ENCODE measurements at regions not wholly inside any gene's neighbourhood (a gene's known extent, or its start where the extent isn't known, plus 50 kb on each side); places are given as distances from the start of the nearest gene placed in this dataset.

DNA sequence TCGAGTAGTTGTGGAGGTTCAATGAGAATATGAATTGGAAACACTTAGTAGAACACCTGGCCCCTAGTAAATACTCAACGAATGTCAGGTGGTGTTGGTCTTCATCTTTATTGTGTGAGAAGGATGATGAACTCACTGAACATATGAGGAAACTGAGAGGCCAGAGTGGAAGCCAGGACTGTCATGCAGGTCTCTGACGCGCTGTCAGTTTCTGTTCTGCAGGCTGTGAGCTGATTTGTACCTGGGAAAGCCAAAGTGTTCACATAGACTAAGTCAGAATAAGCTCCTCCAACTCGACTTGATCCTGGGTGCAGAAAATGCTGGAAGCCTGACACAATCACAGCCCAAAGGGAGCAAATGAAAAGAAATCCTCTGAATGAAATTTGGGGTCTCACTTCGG lies 222.2 kb downstream of the LY86 start:
- no peak overlapping the region for H3K27ac ChIP-seq (ENCODE audit: low read depth, low read length, poor library complexity, severe bottlenecking)

DNA sequence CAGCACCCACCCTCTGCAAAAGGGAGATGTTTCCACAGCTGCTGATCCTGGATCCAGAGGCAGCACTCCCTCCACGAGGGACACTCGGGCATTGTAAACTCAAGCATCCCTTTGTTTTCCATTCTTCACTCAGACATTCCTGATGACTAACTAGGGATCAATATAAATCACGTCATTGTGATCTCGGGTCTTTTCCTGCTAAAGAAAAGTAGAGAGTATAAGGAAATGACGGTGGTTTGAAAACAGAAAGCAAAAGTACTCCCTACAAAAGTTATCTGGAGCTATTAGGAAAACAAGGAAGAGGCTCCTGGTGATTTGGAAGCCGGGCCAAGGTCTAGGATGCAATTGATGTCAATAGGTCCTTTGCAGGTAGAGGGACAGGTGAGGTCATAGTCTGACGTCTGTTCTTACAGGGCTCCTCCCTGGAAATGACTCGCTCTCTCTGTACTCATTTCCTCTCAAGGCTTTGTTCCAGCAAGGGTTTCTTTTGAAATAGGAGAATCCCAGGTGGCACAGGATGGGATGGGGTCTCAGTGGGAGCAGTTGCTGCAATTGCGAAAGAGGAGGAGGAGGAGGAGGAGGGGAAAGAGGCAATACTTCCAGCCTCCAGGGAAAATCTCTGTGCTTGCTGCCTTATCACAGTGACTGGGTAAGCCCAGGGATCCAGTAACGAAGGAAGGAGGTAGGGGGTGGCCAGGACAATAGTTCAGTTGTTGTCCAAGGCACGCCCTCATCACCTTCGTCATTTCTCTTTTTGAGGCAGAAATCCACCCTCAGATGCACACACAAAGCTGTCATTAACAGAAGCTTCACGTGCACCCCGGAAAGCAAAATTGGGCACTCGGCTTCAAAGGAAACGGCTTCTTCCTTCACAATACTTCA lies 222.8 kb downstream of the LY86 start:
- no peaks in the 10 kb centered on the region for H3K27me3 ChIP-seq (ENCODE audit: insufficient read depth, low read length)
- H3K27ac ChIP-seq (ENCODE audit: low read depth, low read length, poor library complexity, severe bottlenecking) = no peak overlapping the region
- H3K9ac ChIP-seq (ENCODE audit: low read length) = no peak overlapping the region
- H3K4me1 ChIP-seq (ENCODE audit: insufficient read depth, low read length, severe bottlenecking) = no peaks in the 10 kb centered on the region
- no peaks in the 10 kb centered on the region for H3K9me2 ChIP-seq (ENCODE audit: low read depth, low read length)
- TF ChIP-seq EZH2 (IDR thresholded peaks at IDR 0.05; ENCODE audit: borderline replicate concordance, low read length) = no peak
- TF ChIP-seq, protein P1, sequence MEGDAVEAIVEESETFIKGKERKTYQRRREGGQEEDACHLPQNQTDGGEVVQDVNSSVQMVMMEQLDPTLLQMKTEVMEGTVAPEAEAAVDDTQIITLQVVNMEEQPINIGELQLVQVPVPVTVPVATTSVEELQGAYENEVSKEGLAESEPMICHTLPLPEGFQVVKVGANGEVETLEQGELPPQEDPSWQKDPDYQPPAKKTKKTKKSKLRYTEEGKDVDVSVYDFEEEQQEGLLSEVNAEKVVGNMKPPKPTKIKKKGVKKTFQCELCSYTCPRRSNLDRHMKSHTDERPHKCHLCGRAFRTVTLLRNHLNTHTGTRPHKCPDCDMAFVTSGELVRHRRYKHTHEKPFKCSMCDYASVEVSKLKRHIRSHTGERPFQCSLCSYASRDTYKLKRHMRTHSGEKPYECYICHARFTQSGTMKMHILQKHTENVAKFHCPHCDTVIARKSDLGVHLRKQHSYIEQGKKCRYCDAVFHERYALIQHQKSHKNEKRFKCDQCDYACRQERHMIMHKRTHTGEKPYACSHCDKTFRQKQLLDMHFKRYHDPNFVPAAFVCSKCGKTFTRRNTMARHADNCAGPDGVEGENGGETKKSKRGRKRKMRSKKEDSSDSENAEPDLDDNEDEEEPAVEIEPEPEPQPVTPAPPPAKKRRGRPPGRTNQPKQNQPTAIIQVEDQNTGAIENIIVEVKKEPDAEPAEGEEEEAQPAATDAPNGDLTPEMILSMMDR (IDR thresholded peaks at IDR 0.05; ENCODE audit: low read length) = no peak
- H3K9me3 ChIP-seq (ENCODE audit: low read length) = no peaks in the 10 kb centered on the region
- no peak overlapping the region for H3K4me2 ChIP-seq (ENCODE audit: low read length)
- no peaks in the 10 kb centered on the region for H4K20me1 ChIP-seq (ENCODE audit: insufficient read depth, low read length)
- no peak overlapping the region for H3K4me3 ChIP-seq (ENCODE audit: low read depth, low read length, poor library complexity, severe bottlenecking)
- H3K79me2 ChIP-seq (ENCODE audit: insufficient read depth, low read length) = no peaks in the 10 kb centered on the region
- no peaks in the 10 kb centered on the region for H3K36me3 ChIP-seq (ENCODE audit: insufficient read depth, low read length)
- no peak overlapping the region for H2AFZ ChIP-seq (ENCODE audit: low read length)
- no peaks in the 10 kb centered on the region for H3F3A ChIP-seq (ENCODE audit: insufficient read depth, low read length)

More for the DNA sequence above, 222.2 kb downstream of the LY86 start:
- no peaks in the 10 kb centered on the region for H3K9me2 ChIP-seq (ENCODE audit: low read depth, low read length)
- no peaks in the 10 kb centered on the region for H3F3A ChIP-seq (ENCODE audit: insufficient read depth, low read length)
- H3K36me3 ChIP-seq (ENCODE audit: insufficient read depth, low read length) = no peaks in the 10 kb centered on the region
- no peaks in the 10 kb centered on the region for H3K9me3 ChIP-seq (ENCODE audit: low read length)
- no peak overlapping the region for H3K4me3 ChIP-seq (ENCODE audit: low read depth, low read length, poor library complexity, severe bottlenecking)
- no peak overlapping the region for H3K9ac ChIP-seq (ENCODE audit: low read length)
- TF ChIP-seq, protein P1 (IDR thresholded peaks at IDR 0.05; ENCODE audit: low read length) = no peak
- TF ChIP-seq EZH2 (IDR thresholded peaks at IDR 0.05; ENCODE audit: borderline replicate concordance, low read length) = no peak
- H3K4me2 ChIP-seq (ENCODE audit: low read length) = no peak overlapping the region
- H3K27me3 ChIP-seq (ENCODE audit: insufficient read depth, low read length) = no peaks in the 10 kb centered on the region
- no peaks in the 10 kb centered on the region for H3K79me2 ChIP-seq (ENCODE audit: insufficient read depth, low read length)
- no peaks in the 10 kb centered on the region for H3K4me1 ChIP-seq (ENCODE audit: insufficient read depth, low read length, severe bottlenecking)
- H4K20me1 ChIP-seq (ENCODE audit: insufficient read depth, low read length) = no peaks in the 10 kb centered on the region
- H2AFZ ChIP-seq (ENCODE audit: low read length) = no peak overlapping the region

DNA sequence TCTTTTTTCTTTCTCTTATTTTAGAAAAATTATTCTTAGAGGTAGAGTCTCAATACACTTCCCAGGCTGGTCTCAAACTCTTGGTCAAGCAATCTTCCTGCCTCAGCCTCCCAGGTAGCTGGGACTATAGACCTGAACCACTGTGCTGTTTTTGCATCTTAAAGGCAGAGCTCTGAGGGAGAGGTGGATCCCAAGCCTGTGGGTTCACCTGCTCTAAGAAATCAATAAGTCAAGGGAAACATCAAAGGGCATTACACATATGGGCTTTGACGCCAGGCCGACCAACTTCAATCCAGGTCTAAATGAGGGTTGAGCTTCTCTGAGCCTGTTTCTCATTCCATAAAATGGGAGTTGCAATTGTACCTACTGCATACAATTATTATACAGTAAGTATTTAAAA lies 223.9 kb downstream of the LY86 start:
- no peaks in the 10 kb centered on the region for H3K9me3 ChIP-seq (ENCODE audit: low read length)
- no peaks in the 10 kb centered on the region for H3K9me2 ChIP-seq (ENCODE audit: low read depth, low read length)
- H3K27me3 ChIP-seq (ENCODE audit: insufficient read depth, low read length) = no peaks in the 10 kb centered on the region
- H3K27ac ChIP-seq (ENCODE audit: low read depth, low read length, poor library complexity, severe bottlenecking) = no peak overlapping the region
- no peak overlapping the region for H2AFZ ChIP-seq (ENCODE audit: low read length)
- H4K20me1 ChIP-seq (ENCODE audit: insufficient read depth, low read length) = no peaks in the 10 kb centered on the region
- no peak overlapping the region for H3K4me2 ChIP-seq (ENCODE audit: low read length)
- H3F3A ChIP-seq (ENCODE audit: insufficient read depth, low read length) = no peaks in the 10 kb centered on the region
- H3K4me1 ChIP-seq (ENCODE audit: insufficient read depth, low read length, severe bottlenecking) = no peaks in the 10 kb centered on the region
- TF ChIP-seq, protein P1 (IDR thresholded peaks at IDR 0.05; ENCODE audit: low read length) = no peak
- no peak for TF ChIP-seq EZH2 (IDR thresholded peaks at IDR 0.05; ENCODE audit: borderline replicate concordance, low read length)
- no peaks in the 10 kb centered on the region for H3K36me3 ChIP-seq (ENCODE audit: insufficient read depth, low read length)
- H3K9ac ChIP-seq (ENCODE audit: low read length) = no peak overlapping the region
- H3K4me3 ChIP-seq (ENCODE audit: low read depth, low read length, poor library complexity, severe bottlenecking) = no peak overlapping the region
- no peaks in the 10 kb centered on the region for H3K79me2 ChIP-seq (ENCODE audit: insufficient read depth, low read length)
